ENCODE measurements at regions not wholly inside any gene's neighbourhood (a gene's known extent, or its start where the extent isn't known, plus 50 kb on each side); places are given as distances from the start of the nearest gene placed in this dataset.

- H3K27ac ChIP-seq (ENCODE audit: insufficient read depth, low read length, poor library complexity, severe bottlenecking) = no peak overlapping the region
- no peak overlapping the region for H3K4me3 ChIP-seq (ENCODE audit: insufficient read depth, low read depth, low read length, poor library complexity, severe bottlenecking)
- no peak for DNase-seq
- H3K4me1 ChIP-seq (ENCODE audit: control insufficient read depth, insufficient read depth, low read length, poor library complexity, severe bottlenecking) = no peaks in the 10 kb centered on the region
- no peaks in the 10 kb centered on the region for H3K36me3 ChIP-seq (ENCODE audit: control insufficient read depth, insufficient read depth, low read length)
- H3K9me3 ChIP-seq (ENCODE audit: control insufficient read depth, low read length) = no peaks in the 10 kb centered on the region
- no peaks in the 10 kb centered on the region for H3K27me3 ChIP-seq (replicated peaks; ENCODE audit: control insufficient read depth, insufficient read depth, low read length, poor library complexity, severe bottlenecking)
These were observed 860.4 kb upstream of the SOX9 start for GRCh38 chr17:71260366-71260940.

- H3K4me1 ChIP-seq (ENCODE audit: control insufficient read depth, insufficient read depth, low read length, poor library complexity, severe bottlenecking) = no peaks in the 10 kb centered on the region
- H3K36me3 ChIP-seq (ENCODE audit: control insufficient read depth, insufficient read depth, low read length) = no peaks in the 10 kb centered on the region
- H3K27ac ChIP-seq (ENCODE audit: insufficient read depth, low read length, poor library complexity, severe bottlenecking) = no peak overlapping the region
- H3K27me3 ChIP-seq (replicated peaks; ENCODE audit: control insufficient read depth, insufficient read depth, low read length, poor library complexity, severe bottlenecking) = no peaks in the 10 kb centered on the region
- no peaks in the 10 kb centered on the region for H3K9me3 ChIP-seq (ENCODE audit: control insufficient read depth, low read length)
- DNase-seq = no peak
- no peak overlapping the region for H3K4me3 ChIP-seq (ENCODE audit: insufficient read depth, low read depth, low read length, poor library complexity, severe bottlenecking)
These were observed 858.2 kb upstream of the SOX9 start for GRCh38 chr17:71262586-71262985.

- no peak overlapping the region for H3K4me3 ChIP-seq (ENCODE audit: insufficient read depth, low read depth, low read length, poor library complexity, severe bottlenecking)
- no peaks in the 10 kb centered on the region for H3K9me3 ChIP-seq (ENCODE audit: control insufficient read depth, low read length)
- no peak overlapping the region for H3K27ac ChIP-seq (ENCODE audit: insufficient read depth, low read length, poor library complexity, severe bottlenecking)
- no peaks in the 10 kb centered on the region for H3K4me1 ChIP-seq (ENCODE audit: control insufficient read depth, insufficient read depth, low read length, poor library complexity, severe bottlenecking)
- H3K27me3 ChIP-seq (replicated peaks; ENCODE audit: control insufficient read depth, insufficient read depth, low read length, poor library complexity, severe bottlenecking) = no peaks in the 10 kb centered on the region
- DNase-seq = no peak
- no peaks in the 10 kb centered on the region for H3K36me3 ChIP-seq (ENCODE audit: control insufficient read depth, insufficient read depth, low read length)
These were observed 853.2 kb upstream of the SOX9 start for GRCh38 chr17:71267668-71268067.

GRCh38 chr17:71269201-71269600 lies 851.6 kb upstream of the SOX9 start:
- Histone ChIP-seq H3K27ac (ENCODE audit: insufficient read depth, low read length, poor library complexity, severe bottlenecking) (no peak overlapping the region), H3K4me1 (ENCODE audit: control insufficient read depth, insufficient read depth, low read length, poor library complexity, severe bottlenecking) (no peaks in the 10 kb centered on the region), H3K4me3 (ENCODE audit: insufficient read depth, low read depth, low read length, poor library complexity, severe bottlenecking) (no peak overlapping the region), H3K36me3 (ENCODE audit: control insufficient read depth, insufficient read depth, low read length) (no peaks in the 10 kb centered on the region), H3K27me3 (replicated peaks; ENCODE audit: control insufficient read depth, insufficient read depth, low read length, poor library complexity, severe bottlenecking) (no peaks in the 10 kb centered on the region), H3K9me3 (ENCODE audit: control insufficient read depth, low read length) (no peaks in the 10 kb centered on the region)
- DNase-seq = no peak

GRCh38 chr17:71273441-71273840 lies 847.4 kb upstream of the SOX9 start:
- no peak for DNase-seq
- no peaks in the 10 kb centered on the region for H3K36me3 ChIP-seq (ENCODE audit: control insufficient read depth, insufficient read depth, low read length)
- H3K27ac ChIP-seq (ENCODE audit: insufficient read depth, low read length, poor library complexity, severe bottlenecking) = no peak overlapping the region

GRCh38 chr17:71276079-71276478 lies 844.7 kb upstream of the SOX9 start:
- no peaks in the 10 kb centered on the region for H3K4me1 ChIP-seq (ENCODE audit: control insufficient read depth, insufficient read depth, low read length, poor library complexity, severe bottlenecking)
- DNase-seq = no peak
- no peak overlapping the region for H3K4me3 ChIP-seq (ENCODE audit: insufficient read depth, low read depth, low read length, poor library complexity, severe bottlenecking)
- H3K9me3 ChIP-seq (ENCODE audit: control insufficient read depth, low read length) = no peaks in the 10 kb centered on the region
- no peaks in the 10 kb centered on the region for H3K27me3 ChIP-seq (replicated peaks; ENCODE audit: control insufficient read depth, insufficient read depth, low read length, poor library complexity, severe bottlenecking)
- no peak overlapping the region for H3K27ac ChIP-seq (ENCODE audit: insufficient read depth, low read length, poor library complexity, severe bottlenecking)
- H3K36me3 ChIP-seq (ENCODE audit: control insufficient read depth, insufficient read depth, low read length) = no peaks in the 10 kb centered on the region

More at GRCh38 chr17:71273441-71273840, 847.4 kb upstream of the SOX9 start:
- no peaks in the 10 kb centered on the region for H3K9me3 ChIP-seq (ENCODE audit: control insufficient read depth, low read length)
- no peaks in the 10 kb centered on the region for H3K4me1 ChIP-seq (ENCODE audit: control insufficient read depth, insufficient read depth, low read length, poor library complexity, severe bottlenecking)
- H3K27me3 ChIP-seq (replicated peaks; ENCODE audit: control insufficient read depth, insufficient read depth, low read length, poor library complexity, severe bottlenecking) = no peaks in the 10 kb centered on the region
- H3K4me3 ChIP-seq (ENCODE audit: insufficient read depth, low read depth, low read length, poor library complexity, severe bottlenecking) = no peak overlapping the region

- Histone ChIP-seq H3K4me1 (ENCODE audit: control insufficient read depth, insufficient read depth, low read length, poor library complexity, severe bottlenecking) (no peaks in the 10 kb centered on the region), H3K36me3 (ENCODE audit: control insufficient read depth, insufficient read depth, low read length) (no peaks in the 10 kb centered on the region), H3K27ac (ENCODE audit: insufficient read depth, low read length, poor library complexity, severe bottlenecking) (no peak overlapping the region), H3K27me3 (replicated peaks; ENCODE audit: control insufficient read depth, insufficient read depth, low read length, poor library complexity, severe bottlenecking) (no peaks in the 10 kb centered on the region), H3K9me3 (ENCODE audit: control insufficient read depth, low read length) (no peaks in the 10 kb centered on the region), H3K4me3 (ENCODE audit: insufficient read depth, low read depth, low read length, poor library complexity, severe bottlenecking) (no peak overlapping the region)
- no peak for DNase-seq
These were observed 837.3 kb upstream of the SOX9 start for GRCh38 chr17:71283486-71283885.

- no peak for DNase-seq
These were observed 836.6 kb upstream of the SOX9 start for GRCh38 chr17:71284032-71284755.

GRCh38 chr17:71286625-71287024 lies 834.2 kb upstream of the SOX9 start:
- no peak for DNase-seq
- Histone ChIP-seq H3K27me3 (replicated peaks; ENCODE audit: control insufficient read depth, insufficient read depth, low read length, poor library complexity, severe bottlenecking) (no peaks in the 10 kb centered on the region), H3K4me1 (ENCODE audit: control insufficient read depth, insufficient read depth, low read length, poor library complexity, severe bottlenecking) (no peaks in the 10 kb centered on the region), H3K4me3 (ENCODE audit: insufficient read depth, low read depth, low read length, poor library complexity, severe bottlenecking) (no peak overlapping the region), H3K27ac (ENCODE audit: insufficient read depth, low read length, poor library complexity, severe bottlenecking) (no peak overlapping the region), H3K9me3 (ENCODE audit: control insufficient read depth, low read length) (no peaks in the 10 kb centered on the region), H3K36me3 (ENCODE audit: control insufficient read depth, insufficient read depth, low read length) (no peaks in the 10 kb centered on the region)

More at GRCh38 chr17:71284032-71284755, 836.6 kb upstream of the SOX9 start:
- no peaks in the 10 kb centered on the region for H3K36me3 ChIP-seq (ENCODE audit: control insufficient read depth, insufficient read depth, low read length)
- H3K4me1 ChIP-seq (ENCODE audit: control insufficient read depth, insufficient read depth, low read length, poor library complexity, severe bottlenecking) = no peaks in the 10 kb centered on the region
- H3K27ac ChIP-seq (ENCODE audit: insufficient read depth, low read length, poor library complexity, severe bottlenecking) = no peak overlapping the region
- no peaks in the 10 kb centered on the region for H3K27me3 ChIP-seq (replicated peaks; ENCODE audit: control insufficient read depth, insufficient read depth, low read length, poor library complexity, severe bottlenecking)
- H3K4me3 ChIP-seq (ENCODE audit: insufficient read depth, low read depth, low read length, poor library complexity, severe bottlenecking) = no peak overlapping the region
- H3K9me3 ChIP-seq (ENCODE audit: control insufficient read depth, low read length) = no peaks in the 10 kb centered on the region

- H3K9me3 ChIP-seq (ENCODE audit: control insufficient read depth, low read length) = no peaks in the 10 kb centered on the region
- no peaks in the 10 kb centered on the region for H3K4me1 ChIP-seq (ENCODE audit: control insufficient read depth, insufficient read depth, low read length, poor library complexity, severe bottlenecking)
- no peak overlapping the region for H3K27ac ChIP-seq (ENCODE audit: insufficient read depth, low read length, poor library complexity, severe bottlenecking)
- DNase-seq = no peak
- no peaks in the 10 kb centered on the region for H3K36me3 ChIP-seq (ENCODE audit: control insufficient read depth, insufficient read depth, low read length)
- no peak overlapping the region for H3K4me3 ChIP-seq (ENCODE audit: insufficient read depth, low read depth, low read length, poor library complexity, severe bottlenecking)
- no peaks in the 10 kb centered on the region for H3K27me3 ChIP-seq (replicated peaks; ENCODE audit: control insufficient read depth, insufficient read depth, low read length, poor library complexity, severe bottlenecking)
These were observed 833.6 kb upstream of the SOX9 start for GRCh38 chr17:71287071-71287823.
